T-helper 2 cell (primary cell): ENCODE measurements at regions not wholly inside any gene's neighbourhood (a gene's known extent, or its start where the extent isn't known, plus 50 kb on each side); places are given as distances from the start of the nearest gene placed in this dataset.

Experiments used
- DNase-seq, 5 experiments: peaks; one replicate each; pipeline versions ENCODE4 v3.0.0 to v3.0.0-alpha.2; 2012 to 2022

- DNase-seq = no peak
Measured at GRCh38 chr4:115418635-115419396, 305.4 kb upstream of the NDST4 start.

DNA sequence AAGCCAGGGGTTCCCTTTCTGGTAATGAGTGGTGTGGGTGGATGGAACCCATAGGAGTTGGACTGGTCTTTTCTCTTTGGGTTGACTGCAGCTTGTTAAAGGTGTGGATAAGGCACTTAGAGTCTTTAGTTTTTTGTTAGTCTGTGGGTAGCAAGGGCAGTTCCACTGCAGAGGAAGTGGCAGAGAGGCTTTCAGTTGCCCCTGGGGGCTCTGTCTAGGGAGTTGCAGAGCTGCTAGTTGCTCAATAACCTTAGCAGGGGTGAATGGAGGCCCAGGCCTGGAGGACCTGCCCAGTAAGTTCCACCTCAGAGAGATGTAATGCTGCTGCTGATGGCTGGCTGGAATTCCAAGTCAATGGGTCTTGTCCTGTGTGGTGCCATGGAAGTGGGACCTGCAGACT, 282.6 kb upstream of the NDST4 start:
- DNase-seq = no peak

- no peak for DNase-seq
Measured at GRCh38 chr4:115376866-115377265, 263.4 kb upstream of the NDST4 start.

DNA sequence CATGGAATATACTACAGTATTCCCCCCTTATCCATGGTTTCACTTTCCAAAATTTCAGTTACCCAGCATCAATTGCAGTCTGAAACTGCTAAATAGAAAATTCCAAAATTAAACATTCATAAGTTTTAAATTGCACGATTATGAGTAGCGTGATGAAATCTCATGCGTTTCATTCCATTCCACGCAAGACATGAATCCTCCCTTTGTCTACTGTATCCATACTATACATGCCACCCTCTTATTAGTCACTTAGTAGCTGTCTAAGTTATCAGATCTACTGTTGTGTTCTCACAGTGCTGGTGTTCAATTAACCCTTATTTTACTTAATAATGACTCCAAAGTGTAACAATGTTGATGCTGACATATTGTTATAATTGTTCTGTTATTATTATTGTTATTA, 261.2 kb upstream of the NDST4 start:
- DNase-seq = no peak

DNA sequence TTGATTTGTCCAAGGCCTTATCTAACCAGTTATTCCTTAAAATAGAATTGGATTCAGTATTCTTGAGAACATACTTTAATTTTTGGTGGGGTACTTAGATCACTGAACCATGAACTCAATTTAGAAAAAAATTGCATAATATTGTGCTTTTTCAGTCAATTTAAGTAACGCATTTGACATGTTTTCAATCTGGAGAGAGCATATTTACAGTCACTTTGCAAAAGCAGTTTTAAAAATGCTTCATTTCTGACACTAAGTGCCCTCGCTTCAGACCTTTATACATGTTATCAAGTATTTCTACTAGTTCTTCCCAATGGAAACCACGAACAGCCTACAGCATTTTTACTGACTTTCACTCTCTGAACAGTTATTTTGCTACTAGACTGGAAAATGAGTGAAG, 257.1 kb upstream of the NDST4 start:
- DNase-seq = no peak

GRCh38 chr4:115370012-115370411, 256.6 kb upstream of the NDST4 start:
- DNase-seq = no peak

DNA sequence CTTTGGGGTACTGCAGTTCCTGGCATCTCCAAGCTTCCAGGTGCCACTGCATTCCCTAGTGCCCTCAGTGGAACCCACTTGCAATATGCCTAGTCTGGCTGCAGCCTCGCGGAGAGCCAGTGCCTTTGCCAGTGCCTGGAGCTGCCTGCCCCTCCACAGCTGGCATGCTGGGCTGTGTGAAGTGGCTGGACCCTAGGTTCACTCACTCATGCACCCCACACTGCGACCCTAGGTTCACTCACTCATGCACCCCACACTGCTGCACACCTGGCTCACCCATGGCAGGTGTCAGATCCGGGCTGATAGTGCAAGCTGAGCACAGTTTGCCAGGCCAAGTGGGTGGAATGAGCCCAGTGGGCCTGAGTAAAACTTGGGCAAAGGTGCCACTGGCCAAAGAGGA, 253.0 kb upstream of the NDST4 start:
- DNase-seq = no peak

GRCh38 chr4:115365185-115365584, 251.8 kb upstream of the NDST4 start:
- no peak for DNase-seq

DNA sequence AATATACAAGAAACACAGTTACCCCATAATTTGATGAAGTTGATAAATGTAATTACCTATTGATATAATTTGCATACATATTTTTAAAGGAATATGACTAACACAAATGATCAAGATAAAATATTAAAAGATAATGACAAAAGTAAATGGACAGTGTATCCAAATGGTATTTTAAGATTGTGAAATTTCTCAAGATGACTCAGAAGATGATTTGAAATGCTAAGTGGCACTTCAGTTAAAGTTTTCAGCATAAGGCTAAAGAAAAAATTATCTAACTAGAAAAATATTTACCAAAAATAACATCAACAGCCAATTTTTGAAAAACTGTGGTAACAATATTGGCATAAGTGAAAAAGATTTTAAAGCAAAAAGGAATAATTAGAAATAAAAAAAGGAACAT, 248.4 kb upstream of the NDST4 start:
- no peak for DNase-seq

GRCh38 chr4:115360431-115360830, 247.0 kb upstream of the NDST4 start:
- no peak for DNase-seq

DNA sequence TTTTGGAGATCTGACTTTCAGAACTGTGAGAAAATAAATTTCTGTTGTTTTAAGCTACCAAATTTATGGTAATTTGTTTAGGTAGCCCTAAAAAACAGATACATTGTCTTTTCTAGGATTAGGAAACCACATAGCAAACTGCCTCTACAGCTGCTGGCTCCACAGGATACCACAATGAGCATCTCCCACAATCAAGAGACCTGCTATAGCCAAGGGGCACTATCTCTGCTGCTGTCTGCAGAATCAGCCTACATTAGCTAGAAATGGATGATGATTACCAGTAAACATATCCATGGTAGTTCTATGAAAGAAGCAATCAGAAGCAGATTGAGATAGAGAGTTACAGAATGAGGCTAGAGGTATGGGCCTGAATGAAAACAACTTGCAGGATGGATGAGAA, 244.4 kb upstream of the NDST4 start:
- no peak for DNase-seq

GRCh38 chr4:115356176-115356575, 242.8 kb upstream of the NDST4 start:
- DNase-seq = no peak

DNA sequence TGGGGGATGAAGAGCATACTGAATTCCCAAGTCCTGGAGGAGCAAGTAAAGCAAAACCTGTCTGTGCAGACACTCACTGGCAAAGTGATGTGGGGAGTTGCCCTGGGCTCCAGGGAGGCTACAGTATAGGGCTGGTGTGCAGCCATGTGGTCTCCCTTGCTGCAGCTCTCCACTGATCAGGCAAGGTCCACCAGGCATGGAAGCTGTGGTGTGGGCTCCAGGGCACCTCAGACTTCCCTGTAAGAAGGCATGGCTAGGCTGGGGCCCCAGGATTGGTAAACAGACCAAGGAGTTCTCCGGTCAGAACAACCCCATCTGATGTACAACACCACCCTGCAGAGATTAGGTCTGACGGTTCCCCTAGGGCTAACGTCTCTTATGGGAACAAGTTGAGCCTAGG, 241.9 kb upstream of the NDST4 start:
- no peak for DNase-seq

DNA sequence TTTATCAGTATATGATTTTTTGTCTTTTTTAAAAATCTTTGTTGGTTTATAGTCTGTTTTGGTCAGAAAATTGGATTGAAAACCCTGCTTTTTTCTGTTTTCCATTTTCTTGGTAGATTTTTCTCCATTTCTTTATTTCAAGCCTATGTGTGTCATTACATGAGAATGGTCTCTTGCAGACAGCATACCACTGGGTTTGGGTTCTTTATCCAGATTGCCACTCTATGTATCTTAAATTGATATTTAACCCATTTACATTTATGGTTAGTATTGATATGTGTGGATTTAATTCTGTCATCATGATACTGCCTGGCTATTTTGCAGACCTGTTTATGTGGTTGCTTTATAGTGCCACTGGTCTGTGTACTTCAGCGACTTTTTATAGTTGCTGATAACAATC, 239.9 kb upstream of the NDST4 start:
- no peak for DNase-seq

DNA sequence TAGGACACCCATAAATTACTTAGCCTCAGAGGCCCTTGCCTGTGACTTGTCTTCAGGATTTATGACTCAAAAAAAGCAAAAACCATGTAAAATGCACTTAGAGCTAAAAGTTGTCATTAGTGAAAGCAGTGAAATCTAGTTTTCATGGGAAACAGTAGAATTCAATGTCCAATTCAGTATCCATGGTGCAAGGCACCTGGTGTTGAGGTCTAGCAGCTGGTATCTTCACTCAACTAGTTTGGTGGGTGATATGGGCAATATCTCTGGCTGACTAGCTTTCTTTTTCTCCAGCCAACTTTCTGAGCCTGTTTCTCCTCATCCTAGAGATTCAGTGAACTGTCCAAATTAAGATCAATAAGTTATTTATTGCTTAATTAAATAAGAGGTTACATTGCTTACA, 229.8 kb upstream of the NDST4 start:
- no peak for DNase-seq

DNA sequence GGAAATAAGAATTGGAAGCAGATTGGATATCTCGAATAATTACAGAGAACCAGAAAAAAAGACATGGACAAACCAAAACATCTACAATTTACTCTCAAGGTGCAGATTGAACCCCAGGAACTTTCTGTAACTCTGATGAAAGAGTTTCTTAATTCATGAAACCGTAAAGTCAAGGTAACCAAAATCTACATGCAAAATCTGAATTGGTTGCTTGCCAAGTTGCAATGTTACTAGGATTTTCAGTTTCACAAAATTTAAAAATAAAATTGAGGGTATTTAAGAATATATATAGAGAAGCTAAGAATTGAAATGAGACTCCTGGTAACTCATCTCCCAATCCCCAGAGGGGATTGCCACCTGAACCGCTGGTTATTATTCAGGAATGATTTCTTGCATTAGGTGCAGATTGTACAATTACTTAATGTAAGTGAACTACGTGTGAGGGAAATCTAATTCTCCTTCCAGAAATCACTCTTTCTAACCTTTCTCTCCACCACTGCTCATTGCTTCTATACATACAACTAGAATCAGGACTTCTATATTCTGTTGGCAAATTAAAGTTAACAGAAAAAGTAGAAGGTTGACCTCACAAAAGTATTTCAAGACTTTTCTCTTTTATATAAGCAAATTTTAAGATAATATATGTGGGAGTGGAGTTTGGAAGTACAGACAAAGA, 221.5 kb upstream of the NDST4 start:
- DNase-seq = no peak

- DNase-seq = no peak
Measured at GRCh38 chr4:115332078-115332477, 218.7 kb upstream of the NDST4 start.

DNA sequence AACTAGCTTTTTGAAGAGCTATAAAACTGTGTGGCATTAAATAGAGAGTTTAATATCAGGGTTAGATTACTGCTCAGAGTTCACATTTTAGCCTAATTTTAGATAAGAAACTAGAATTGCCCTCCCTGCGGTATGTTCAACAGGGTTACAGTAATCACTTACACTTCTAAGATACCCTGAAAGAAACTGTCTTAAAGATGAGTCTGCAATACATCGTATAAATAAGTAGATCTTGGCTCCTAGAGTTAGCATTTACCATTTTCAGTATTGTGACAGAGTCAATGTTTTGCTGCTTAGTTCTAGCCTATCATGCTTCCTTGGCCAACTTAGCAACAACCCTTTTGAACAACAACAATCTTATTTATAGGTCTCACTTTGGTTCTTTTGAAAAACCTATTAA, 217.8 kb upstream of the NDST4 start:
- DNase-seq = no peak

DNA sequence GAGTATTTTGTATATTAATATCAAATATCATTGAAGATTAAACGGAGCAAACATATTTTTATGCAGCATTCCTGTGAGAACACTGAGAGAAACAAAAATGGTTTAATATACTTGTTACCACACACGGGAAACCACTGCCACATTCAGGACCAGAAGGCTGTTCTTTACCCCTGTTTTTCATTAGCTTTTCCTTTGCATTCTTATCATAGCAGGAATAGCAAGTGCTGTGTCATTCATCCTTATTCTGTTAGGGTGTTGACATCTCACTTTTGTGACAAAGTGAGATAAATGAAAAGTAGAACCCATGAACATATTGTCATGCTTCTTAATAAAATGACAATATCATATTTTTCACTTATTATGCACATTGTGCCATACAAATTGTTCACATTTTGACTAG, 212.4 kb upstream of the NDST4 start:
- DNase-seq = no peak

DNA sequence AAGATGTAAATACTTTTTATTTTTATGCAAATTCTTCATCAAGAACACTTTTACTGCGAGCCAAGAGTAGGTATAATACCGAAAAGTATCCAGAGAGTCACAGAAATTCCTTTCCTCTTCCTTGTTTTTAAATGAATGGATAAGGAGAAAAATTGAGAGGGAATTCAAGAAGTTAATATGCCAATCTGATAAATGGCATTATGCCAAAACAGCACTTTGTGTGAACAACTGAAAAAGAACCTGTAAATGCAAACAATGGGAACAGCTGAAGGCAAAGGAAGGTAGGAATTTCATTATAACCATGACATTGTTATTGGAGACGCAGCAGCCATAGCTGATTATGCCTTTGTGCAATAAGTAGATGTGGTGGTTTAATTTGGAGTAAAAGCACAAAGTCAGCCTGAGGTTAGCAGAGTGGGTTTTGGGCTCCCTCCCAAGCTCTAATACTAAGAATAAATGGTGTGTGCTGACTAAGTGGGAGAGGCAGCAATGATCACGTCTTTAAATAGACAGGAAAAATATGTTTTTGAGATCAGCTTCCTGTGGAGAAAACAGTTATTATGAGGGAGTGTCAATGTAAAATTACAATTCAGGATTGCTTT, 209.8 kb upstream of the NDST4 start:
- DNase-seq = no peak

DNA sequence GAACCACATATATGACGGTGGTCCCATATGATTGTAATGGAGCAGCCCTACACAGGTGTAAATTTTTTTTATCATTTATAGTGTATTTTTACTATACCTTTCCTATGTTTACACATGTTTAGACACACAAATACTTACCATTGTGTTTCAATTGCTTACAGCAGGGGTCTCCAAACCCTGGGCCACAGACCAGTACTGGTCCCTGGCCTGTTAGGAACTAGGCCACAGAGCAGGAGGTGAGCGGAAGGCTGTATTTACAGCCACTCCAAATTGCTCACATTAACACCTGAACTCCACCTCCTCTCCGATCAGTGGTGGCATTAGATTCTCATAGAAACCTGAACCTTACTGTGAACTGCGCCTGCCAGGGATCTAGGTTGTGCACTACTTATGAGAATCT, 201.8 kb upstream of the NDST4 start:
- no peak for DNase-seq

GRCh38 chr4:115310641-115311040, 197.2 kb upstream of the NDST4 start:
- no peak for DNase-seq

GRCh38 chr4:115294717-115295116, 181.3 kb upstream of the NDST4 start:
- DNase-seq = no peak

GRCh38 chr4:115293093-115293462, 179.7 kb upstream of the NDST4 start:
- DNase-seq = no peak
